NCI-H2029 treated with DMSO at 0.1 percent for 48 hours (cell line): ENCODE measurements at regions not wholly inside any gene's neighbourhood (a gene's known extent, or its start where the extent isn't known, plus 50 kb on each side); places are given as distances from the start of the nearest gene placed in this dataset.
A peak's percentile ranks its signal among the peaks of the same experiment; 100 is the strongest.
"Not testable (repeated sequence)": the region's sequence is repeated elsewhere in the genome, so short reads cannot be mapped to it uniquely, and the experiment has no call there.

Experiments
- DNase-seq: peaks from one replicate; lab custom pipeline; 2025; lab: John Stamatoyannopoulos, UW

DNA sequence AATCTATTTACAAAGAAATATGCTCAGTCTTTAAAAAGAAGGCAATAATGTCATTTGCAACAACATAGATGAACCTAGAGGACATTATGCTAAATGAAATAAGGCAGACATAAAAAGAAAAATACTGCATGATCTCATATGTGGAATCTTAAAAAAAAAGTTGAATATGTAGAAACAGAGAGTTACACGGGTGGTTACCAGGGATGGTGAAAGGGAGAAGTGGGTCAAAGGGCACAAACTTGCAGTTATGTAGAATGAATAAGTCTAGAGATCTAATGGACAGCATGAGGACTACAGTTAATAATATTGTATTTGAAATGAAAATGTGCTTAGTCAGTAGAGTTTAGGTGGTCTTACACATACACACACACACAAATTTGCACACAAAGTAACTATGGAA is 88.2 kb upstream of the CCDC71L start:
- DNase-seq = no peak

- no peak for DNase-seq
These were observed 89.8 kb upstream of the CCDC71L start for GRCh38 chr7:106750773-106751172.

- peak; percentile 4 for DNase-seq
These were observed 91.4 kb upstream of the CCDC71L start for GRCh38 chr7:106752367-106752766.

- not testable (repeated sequence) for DNase-seq
These were observed 94.1 kb upstream of the CCDC71L start for GRCh38 chr7:106755024-106755423.

DNA sequence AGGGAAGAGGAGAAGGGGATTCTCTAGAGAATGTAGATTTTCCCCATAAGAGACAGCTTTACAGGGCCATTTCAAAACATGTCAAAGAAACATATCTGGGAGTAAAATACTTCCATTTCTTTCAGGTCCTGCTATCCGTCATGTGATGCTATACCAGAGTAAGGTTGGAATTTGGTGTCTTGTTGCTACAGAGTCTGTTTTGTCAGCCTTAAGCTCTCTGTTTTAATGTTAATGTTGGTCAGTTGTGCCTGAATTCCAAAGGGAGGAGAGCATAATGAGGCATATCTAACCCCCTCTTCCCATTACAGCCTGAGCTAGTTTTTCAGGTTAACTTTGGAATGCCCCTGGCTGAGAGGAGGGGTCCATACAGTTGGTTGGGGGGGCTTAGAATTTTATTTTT is 94.7 kb upstream of the CCDC71L start:
- no peak for DNase-seq

- DNase-seq = no peak
These were observed 95.1 kb upstream of the CCDC71L start for GRCh38 chr7:106756071-106756470.

DNA sequence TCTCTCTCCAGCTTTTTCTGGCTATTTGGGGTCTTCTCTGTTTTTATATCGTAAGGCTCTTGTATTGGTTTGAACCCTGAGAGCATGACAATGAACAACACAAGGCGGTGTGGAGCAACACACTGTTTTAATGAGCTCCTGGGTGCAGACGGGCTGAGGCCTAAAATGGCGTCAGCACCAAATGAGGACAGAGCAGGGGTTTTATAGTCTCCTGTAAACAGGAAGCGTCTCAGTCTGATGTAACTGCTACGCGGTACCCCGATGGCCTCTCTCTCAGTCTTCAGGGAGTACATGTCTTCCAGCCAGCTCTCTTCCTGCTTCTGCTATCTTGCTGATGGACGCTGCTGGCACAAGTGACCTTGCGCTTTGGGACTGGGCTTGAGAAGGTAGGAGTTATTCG is 95.9 kb upstream of the CCDC71L start:
- no peak for DNase-seq

DNA sequence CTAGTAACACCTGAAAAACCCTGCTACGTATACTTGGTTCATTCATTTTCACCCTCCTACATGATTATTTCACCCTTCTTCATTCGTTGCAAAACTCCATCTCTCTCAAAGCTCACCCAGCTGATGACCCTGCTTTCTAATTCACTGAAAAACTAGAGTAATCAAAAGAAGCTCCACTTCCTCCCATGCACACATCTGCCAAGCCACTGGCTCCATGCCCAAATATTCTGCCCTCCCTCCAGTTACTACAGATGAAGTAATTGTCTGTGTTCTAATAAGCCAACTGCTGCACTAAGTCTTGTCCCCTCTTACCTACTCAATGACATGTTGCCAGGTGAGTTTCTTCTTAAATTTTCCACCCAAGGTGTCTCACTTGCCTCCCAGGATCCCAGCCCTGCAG is 96.9 kb upstream of the CCDC71L start:
- DNase-seq = peak; percentile 17

DNA sequence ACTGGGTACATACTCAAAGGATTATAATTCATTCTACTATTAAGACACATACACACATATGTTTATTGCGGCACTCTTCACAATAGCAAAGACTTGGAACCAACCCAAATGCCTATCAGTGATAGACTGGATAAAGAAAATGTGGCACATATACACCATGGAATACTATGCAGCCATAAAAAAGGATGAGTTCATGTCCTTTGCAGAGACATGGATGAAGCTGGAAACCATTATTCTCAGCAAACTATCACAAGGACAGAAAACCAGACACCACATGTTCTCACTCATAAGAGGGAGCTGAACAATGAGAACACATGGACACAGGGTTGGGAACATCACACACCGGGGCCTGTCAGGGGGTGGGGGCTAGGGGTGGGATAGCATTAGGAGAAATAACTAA is 101.9 kb upstream of the CCDC71L start:
- not testable (repeated sequence) for DNase-seq

DNA sequence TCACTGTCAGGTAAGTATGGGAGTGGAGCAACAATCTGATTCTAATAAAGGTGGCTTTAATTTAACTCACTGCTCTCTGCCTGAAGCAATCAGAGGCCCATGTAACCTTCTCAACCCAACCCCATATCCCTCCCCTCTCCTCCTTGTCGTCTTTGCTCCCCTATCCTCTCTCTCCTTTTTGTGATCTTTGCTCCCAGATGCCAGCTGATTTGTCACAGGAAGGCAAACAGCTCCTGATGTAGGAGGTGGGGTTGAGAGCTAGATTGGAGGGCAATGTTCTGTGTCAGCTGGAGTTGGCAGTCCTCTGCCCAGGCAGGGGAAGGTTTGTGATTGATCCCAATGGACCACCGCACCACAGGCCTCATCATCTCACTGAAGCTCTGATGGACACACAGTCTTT is 101.4 kb upstream of the PIK3CG start:
- no peak for DNase-seq

GRCh38 chr7:106765727-106766355 is 99.2 kb upstream of the PIK3CG start:
- no peak for DNase-seq

GRCh38 chr7:106766551-106766950 is 98.5 kb upstream of the PIK3CG start:
- DNase-seq = no peak

- no peak for DNase-seq
These were observed 98.0 kb upstream of the PIK3CG start for GRCh38 chr7:106767078-106767477.

DNA sequence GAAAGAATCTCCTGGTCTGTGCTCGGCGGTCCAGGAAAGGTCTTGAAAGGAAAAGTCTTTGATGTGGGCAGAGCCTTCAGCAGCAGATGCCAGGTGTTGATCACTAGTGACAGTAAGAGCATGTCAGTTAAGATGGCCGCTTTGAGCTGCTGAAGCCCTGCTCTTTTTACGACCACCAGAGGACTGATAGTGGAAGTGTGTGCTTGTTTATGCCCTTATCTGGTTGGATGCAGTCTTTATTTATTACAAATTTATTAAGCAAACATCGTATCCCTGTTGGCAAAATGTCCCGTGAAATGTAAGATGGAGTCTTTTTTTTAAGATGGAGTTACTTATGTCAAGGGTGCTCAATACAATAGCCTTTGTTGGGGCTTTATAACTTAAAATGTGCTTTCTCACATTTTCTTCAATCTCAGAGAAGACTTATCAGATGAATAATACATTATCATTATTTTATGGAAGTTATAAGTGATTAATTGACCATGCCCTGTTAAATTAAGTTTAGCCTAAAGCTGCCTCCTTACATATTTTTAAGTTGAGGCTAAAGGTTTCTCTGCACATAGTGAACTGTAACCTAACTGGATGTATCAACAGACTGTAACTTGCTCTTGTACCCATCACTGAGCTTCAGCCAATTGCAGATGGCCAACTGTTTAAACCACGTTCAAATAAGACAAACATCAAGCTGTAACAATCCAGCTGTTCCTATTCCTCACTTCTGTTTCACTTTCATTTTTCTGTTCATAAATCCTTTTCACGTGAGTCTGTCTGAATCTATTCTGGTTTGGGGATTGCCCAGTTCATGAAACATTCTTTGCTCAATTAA is 97.4 kb upstream of the PIK3CG start:
- no peak for DNase-seq

- no peak for DNase-seq
These were observed 96.7 kb upstream of the PIK3CG start for GRCh38 chr7:106768324-106768751.

GRCh38 chr7:106770191-106770590 is 94.9 kb upstream of the PIK3CG start:
- no peak for DNase-seq

GRCh38 chr7:106772655-106773108 is 92.4 kb upstream of the PIK3CG start:
- DNase-seq = no peak

GRCh38 chr7:106773228-106773627 is 91.9 kb upstream of the PIK3CG start:
- DNase-seq = no peak

DNA sequence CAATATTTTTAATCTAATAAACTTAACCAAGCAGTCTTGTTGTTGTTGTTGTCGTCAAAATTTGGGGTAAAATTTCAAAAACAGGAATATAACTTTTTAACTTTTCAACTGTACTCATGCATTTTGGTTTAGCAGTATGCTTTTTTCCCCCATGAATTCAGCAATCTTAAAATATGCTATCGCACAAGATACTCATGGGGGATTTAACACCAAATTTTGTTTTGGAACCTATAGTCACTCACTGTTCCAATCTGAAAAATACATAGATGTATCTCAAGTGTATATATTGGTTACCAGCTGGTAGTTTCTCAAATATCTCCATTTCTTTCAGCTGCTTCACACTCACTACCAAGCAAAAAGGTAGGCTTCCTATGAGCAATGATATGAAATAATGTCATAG is 91.4 kb upstream of the PIK3CG start:
- no peak for DNase-seq

- DNase-seq = no peak
These were observed 90.8 kb upstream of the PIK3CG start for GRCh38 chr7:106774213-106774767.

- DNase-seq = no peak
These were observed 90.1 kb upstream of the PIK3CG start for GRCh38 chr7:106774768-106775551.

DNA sequence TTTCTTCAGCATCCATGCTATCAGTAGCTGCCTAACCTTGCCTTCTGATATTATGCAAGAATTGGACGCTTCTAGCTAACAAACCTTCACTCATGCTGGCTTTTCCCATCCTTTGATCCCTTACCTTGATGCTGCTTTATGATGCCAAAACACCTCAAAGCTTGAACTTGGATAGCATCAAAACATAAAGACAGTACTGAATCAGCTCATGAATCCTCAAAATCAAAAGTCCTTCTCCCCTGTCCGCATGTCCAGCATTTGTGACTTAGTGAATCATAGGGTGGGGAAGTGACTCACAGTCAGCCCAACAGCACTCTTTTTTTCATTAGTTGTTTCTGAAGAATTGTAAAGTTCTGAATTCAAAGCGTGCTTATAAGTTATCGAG is 89.5 kb upstream of the PIK3CG start:
- DNase-seq = no peak
